NCI-H146 (cell line): ENCODE measurements at regions not wholly inside any gene's neighbourhood (a gene's known extent, or its start where the extent isn't known, plus 50 kb on each side); places are given as distances from the start of the nearest gene placed in this dataset.

Experiments
- DNase-seq: peaks from one replicate; lab custom pipeline; 2025; lab: John Stamatoyannopoulos, UW

GRCh38 chrX:99717716-99718115 is 692.4 kb downstream of the PCDH19 start:
- no peak for DNase-seq

- DNase-seq: no peak
Measured at GRCh38 chrX:99705701-99706100, 704.4 kb downstream of the PCDH19 start.

- no peak for DNase-seq
Measured at GRCh38 chrX:99703473-99703872, 706.6 kb downstream of the PCDH19 start.

GRCh38 chrX:99698451-99698850 is 711.6 kb downstream of the PCDH19 start:
- DNase-seq: no peak

GRCh38 chrX:99663136-99663535 is 746.9 kb downstream of the PCDH19 start:
- no peak for DNase-seq

- DNase-seq: no peak
Measured at GRCh38 chrX:99654188-99654587, 755.9 kb downstream of the PCDH19 start.

GRCh38 chrX:99653352-99653751 is 756.7 kb downstream of the PCDH19 start:
- no peak for DNase-seq

- DNase-seq: no peak
Measured at GRCh38 chrX:99613041-99613440, 797.0 kb downstream of the PCDH19 start.

GRCh38 chrX:99603091-99603814 is 806.8 kb downstream of the PCDH19 start:
- no peak for DNase-seq

GRCh38 chrX:99602107-99602506 is 808.0 kb downstream of the PCDH19 start:
- DNase-seq: no peak

GRCh38 chrX:99588936-99589335 is 821.1 kb downstream of the PCDH19 start:
- DNase-seq: no peak

GRCh38 chrX:99572711-99573110 is 837.4 kb downstream of the PCDH19 start:
- DNase-seq: no peak

GRCh38 chrX:99549381-99549780 is 860.7 kb downstream of the PCDH19 start:
- no peak for DNase-seq

GRCh38 chrX:99522450-99522849 is 887.6 kb downstream of the PCDH19 start:
- no peak for DNase-seq

GRCh38 chrX:99507768-99508167 is 902.3 kb downstream of the PCDH19 start:
- DNase-seq: no peak

- no peak for DNase-seq
Measured at GRCh38 chrX:99495453-99495852, 914.6 kb downstream of the PCDH19 start.

- DNase-seq: no peak
Measured at GRCh38 chrX:99494668-99495067, 915.4 kb downstream of the PCDH19 start.

- DNase-seq: no peak
Measured at GRCh38 chrX:99480728-99481127, 929.3 kb downstream of the PCDH19 start.

- no peak for DNase-seq
Measured at GRCh38 chrX:99469439-99469838, 940.6 kb downstream of the PCDH19 start.

- DNase-seq: no peak
Measured at GRCh38 chrX:99468993-99469392, 941.1 kb downstream of the PCDH19 start.

GRCh38 chrX:99461223-99461622 is 948.9 kb downstream of the PCDH19 start:
- DNase-seq: no peak

- no peak for DNase-seq
Measured at GRCh38 chrX:99445336-99445735, 964.7 kb downstream of the PCDH19 start.

- DNase-seq: no peak
Measured at GRCh38 chrX:99421796-99422195, 988.3 kb downstream of the PCDH19 start.

GRCh38 chrX:99415470-99415869 is 994.6 kb downstream of the PCDH19 start:
- no peak for DNase-seq
